Muscle of back (tissue), 3 donors: ENCODE measurements at regions not wholly inside any gene's neighbourhood (a gene's known extent, or its start where the extent isn't known, plus 50 kb on each side); places are given as distances from the start of the nearest gene placed in this dataset.
"Not testable (repeated sequence)": the region's sequence is repeated elsewhere in the genome, so short reads cannot be mapped to it uniquely, and the experiment has no call there.

Experiments used
- DNase-seq, 3 donors: peaks; one replicate each; pipeline versions ENCODE4 v3.0.0 to v3.0.0-alpha.2; 2013

DNA sequence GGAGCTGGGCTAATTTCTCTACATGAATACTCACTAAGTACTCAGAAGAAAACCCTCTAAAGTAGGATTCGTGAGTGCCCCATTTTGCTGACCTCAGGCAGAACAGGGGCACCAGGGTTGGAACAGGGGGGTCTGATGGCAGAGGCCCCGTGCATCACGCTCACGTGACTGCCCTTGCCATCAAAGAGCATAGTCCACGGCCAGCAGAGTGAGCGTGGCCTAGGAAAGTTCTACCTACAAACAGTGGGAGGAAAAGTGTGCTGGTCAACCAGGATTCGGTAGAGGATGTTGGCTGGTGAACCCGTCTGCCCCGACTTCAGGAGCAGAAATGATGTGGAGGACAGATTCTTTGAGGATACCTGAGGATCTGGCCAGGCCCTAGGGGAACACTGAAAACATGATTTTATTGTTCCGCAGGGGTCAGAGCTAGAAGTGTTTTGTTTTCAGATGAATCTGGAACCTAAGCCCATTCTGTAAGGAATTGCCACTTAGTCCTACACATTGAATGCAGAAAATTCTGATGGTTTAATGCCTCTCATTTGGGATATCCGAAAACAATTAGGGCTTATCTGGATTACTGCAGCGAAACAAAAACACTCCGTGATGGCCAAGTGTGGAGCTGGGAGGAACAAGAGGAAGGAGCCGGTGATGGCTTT is 138.8 kb upstream of the SHH start:
- DNase-seq = no peak

DNA sequence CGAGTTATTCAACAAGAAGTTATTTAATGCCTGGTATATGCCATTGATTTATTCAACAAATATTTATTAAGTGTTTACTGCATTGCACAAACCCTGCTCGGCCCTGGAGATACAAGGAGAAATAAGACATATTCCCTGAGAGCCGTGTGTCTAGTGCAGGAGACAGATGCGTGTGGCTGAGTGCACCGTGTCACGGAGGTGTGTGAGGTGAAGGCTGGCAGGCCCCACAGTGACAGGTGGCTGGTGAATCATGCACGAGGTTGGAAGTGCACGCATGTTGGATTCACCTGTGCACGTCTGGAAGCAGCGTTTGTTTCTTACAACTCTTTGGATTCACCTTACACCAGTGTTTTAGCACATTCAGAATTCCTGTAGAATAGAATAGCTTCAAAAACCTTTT is 136.6 kb upstream of the SHH start:
- no peak for DNase-seq

GRCh38 chr7:155948423-155948822 is 136.2 kb upstream of the SHH start:
- DNase-seq = no peak

- no peak for DNase-seq
Measured at GRCh38 chr7:155947051-155947450, 134.8 kb upstream of the SHH start.

DNA sequence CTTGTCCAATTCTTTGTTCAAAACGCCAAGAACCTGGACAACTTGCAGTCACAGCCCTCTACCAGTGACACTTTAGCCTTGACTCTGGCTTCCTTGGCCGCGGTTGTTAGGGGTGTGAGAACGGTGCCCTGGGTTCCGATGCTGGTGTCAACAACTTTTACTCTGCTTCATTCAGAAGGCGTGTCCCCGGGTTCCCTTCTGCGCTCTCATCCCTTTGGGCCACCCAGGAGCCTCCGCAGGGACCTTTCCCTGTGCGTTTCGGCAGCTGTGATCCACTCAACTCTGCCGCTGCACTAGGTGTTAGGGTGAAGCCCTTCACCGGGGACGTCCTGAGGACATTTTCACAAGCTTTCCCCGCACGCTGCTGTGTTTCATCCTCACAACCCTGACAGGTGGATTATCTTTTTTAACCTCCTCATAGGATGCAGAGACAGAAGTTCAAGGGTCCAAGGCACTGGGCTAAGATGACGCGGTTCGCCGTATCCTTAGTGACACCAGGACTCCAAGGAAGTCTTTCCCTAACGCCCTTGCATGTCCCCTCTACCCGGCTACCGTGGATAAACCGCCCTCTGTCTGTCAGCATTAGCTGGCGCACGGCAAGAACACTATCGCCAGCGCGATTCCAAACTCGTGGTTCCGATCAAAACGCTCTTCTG is 133.5 kb upstream of the SHH start:
- no peak for DNase-seq

- DNase-seq = no peak
Measured at GRCh38 chr7:155944901-155945300, 132.6 kb upstream of the SHH start.

- no peak for DNase-seq
Measured at GRCh38 chr7:155943251-155943899, 131.1 kb upstream of the SHH start.

DNA sequence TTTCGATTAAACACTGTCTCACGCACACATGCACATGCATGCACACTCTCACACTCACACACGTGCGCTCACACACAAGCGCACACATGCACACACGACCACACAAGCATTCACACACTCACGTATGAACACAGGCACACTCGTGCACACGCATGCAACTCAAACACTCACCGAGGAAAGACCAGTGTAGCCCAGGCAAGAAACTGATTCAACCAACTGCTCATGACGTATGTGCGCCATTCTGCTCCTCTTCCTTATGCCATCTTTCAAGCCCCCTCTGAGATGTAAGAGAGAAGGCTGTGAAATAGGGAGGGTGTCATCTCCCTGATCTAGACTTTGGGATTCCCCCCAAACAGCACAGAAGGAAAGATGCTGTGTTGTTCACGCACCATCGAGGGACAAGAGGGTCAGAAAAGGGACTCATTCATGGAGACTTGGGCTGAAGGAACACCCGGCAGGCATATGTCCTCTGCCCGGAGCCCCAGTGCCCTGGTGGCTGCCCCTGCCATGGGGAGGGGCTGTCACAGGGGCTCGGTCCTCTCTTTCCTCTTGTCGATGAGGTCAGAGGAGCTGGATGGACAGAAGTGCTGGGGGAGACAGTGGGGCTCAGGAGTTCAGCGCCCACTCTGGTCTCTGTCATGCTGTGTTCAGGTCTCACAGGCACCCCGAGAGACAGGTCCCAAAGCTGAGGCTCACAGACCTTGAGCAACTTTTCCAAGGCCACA is 130.1 kb upstream of the SHH start:
- DNase-seq = no peak

GRCh38 chr7:155941688-155942087 is 129.4 kb upstream of the SHH start:
- DNase-seq = no peak

DNA sequence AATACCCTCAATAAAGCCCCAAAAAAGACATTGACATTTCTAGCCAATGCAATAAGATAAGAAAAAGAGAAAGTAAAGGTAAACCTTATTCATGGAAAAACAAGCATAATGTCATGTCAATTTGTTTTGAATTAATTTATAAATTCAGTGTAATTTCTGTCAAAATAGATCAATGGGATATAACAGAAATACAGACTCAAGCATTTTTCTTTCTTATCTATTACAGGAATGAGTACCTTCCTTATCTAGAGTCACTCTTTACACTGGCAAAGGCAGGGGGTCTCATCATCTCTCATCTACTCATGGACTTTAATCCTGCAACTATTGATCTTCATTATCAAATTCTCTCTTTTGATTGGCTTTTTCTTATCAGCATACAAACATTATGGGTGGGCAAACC is 127.1 kb upstream of the SHH start:
- DNase-seq = no peak

DNA sequence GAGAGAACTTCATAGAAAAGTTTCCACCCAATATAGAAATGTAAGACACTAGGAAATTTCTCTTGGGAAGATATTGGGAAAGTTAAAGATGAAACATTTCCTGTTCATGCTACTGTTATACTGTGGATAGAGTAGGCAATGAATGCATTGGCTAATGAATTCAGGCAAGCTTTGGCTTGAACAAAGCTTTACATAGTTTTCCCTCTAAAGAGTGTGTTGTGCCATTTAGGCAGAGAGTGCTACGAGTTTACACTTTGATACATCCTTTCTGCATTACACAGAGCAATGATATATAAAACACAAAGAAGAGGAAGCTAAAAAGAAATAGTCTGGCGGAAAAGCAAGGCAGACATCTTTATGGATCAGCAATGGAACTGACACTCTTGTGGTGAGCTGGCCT is 125.9 kb upstream of the SHH start:
- no peak for DNase-seq

- DNase-seq = no peak
Measured at GRCh38 chr7:155935726-155936125, 123.5 kb upstream of the SHH start.

GRCh38 chr7:155935005-155935557 is 122.8 kb upstream of the SHH start:
- no peak for DNase-seq

GRCh38 chr7:155932324-155932723 is 120.1 kb upstream of the SHH start:
- not testable (repeated sequence) for DNase-seq

- no peak for DNase-seq
Measured at GRCh38 chr7:155931396-155932085, 119.3 kb upstream of the SHH start.

- no peak for DNase-seq
Measured at GRCh38 chr7:155930527-155930926, 118.3 kb upstream of the SHH start.

- DNase-seq = no peak
Measured at GRCh38 chr7:155930061-155930460, 117.8 kb upstream of the SHH start.

GRCh38 chr7:155928583-155928982 is 116.3 kb upstream of the SHH start:
- no peak for DNase-seq

DNA sequence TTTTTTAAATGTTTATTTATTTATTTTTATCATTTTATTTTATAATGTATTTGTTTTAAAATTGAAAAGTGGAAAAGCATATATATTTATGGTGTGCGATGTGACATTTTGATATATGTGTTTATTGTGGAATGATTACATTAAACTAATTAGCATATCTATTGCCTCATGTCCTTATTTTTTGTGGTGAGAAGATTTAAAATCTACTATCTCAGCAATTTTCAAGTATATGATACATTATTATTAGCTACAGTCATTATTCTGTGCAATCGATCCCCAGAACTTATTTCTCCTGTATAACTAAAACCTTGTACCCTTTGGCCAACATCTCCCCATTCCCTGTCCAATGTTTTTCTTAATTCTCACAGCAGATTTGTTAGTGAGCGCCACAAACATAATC is 115.6 kb upstream of the SHH start:
- no peak for DNase-seq

DNA sequence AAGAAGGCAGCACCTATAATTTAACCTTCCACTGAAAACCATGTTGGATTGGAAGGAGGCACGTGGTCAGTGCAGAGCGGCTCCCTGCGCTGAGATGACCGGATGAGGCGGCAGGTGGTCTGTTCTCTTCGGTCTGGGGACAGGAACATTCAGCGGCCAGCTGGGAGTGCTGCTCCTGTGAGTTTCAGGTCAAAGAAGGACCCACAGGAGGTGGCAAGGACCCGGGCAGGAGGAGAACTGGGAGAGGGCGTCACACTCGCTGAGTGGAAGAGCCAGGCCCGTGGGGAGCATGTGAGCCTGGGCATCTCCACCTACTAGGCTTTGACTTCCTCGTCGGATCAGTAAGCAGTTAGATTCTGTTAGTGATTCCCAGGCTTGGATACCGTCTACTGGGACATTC is 113.4 kb upstream of the SHH start:
- DNase-seq = no peak

GRCh38 chr7:155922067-155922816 is 110.0 kb upstream of the SHH start:
- no peak for DNase-seq
